ENCODE measurements at regions not wholly inside any gene's neighbourhood (a gene's known extent, or its start where the extent isn't known, plus 50 kb on each side); places are given as distances from the start of the nearest gene placed in this dataset.

DNA sequence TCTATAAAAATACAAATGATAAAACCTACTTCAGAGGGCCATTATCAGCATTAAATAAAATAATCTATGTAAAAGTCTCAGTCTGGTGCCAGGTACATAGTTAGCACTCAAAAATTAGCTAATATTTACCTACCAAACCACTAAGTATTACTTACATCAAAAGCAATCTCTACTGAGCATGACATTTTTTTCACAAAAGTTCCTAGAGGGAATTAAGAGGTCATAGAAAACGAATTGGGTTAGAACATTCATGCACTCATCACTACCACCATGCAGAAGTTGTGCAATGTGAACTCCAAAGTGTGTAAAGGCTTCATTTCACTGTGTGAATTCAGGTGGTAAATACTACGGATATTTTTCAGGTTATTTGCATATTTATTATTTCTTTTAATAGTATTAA, 209.5 kb upstream of the FGF13 start:
- peaks cover 19% of the 10 kb centered on the region for H3K4me1 ChIP-seq (replicated peaks; ENCODE audit: insufficient read depth)
- TF ChIP-seq, protein P1, sequence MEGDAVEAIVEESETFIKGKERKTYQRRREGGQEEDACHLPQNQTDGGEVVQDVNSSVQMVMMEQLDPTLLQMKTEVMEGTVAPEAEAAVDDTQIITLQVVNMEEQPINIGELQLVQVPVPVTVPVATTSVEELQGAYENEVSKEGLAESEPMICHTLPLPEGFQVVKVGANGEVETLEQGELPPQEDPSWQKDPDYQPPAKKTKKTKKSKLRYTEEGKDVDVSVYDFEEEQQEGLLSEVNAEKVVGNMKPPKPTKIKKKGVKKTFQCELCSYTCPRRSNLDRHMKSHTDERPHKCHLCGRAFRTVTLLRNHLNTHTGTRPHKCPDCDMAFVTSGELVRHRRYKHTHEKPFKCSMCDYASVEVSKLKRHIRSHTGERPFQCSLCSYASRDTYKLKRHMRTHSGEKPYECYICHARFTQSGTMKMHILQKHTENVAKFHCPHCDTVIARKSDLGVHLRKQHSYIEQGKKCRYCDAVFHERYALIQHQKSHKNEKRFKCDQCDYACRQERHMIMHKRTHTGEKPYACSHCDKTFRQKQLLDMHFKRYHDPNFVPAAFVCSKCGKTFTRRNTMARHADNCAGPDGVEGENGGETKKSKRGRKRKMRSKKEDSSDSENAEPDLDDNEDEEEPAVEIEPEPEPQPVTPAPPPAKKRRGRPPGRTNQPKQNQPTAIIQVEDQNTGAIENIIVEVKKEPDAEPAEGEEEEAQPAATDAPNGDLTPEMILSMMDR (conservative IDR thresholded peaks at IDR 0.05): no peak
- no peak for TF ChIP-seq EZH2 (IDR thresholded peaks at IDR 0.05; ENCODE audit: low read depth)

DNA sequence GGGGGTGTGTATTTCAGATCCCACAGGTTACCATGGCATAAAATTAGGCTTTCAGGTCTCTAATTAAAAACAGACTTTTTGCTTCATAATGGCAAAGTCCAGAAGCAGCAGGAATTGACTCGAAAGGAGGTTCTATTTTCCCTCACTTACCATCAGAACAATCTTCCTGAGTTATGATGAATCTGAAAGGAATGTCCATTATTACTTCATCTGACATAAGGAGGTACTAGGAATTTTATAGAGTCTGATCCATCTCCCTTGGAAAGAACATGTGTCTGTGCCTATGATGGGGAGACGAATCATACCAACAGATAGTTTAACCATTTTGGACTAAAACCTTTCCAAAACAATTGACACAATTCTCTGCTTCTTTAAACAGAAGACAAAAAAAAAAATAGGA, 206.3 kb upstream of the FGF13 start:
- Histone ChIP-seq H2AFZ (no peak overlapping the region), H3F3A (ENCODE audit: insufficient read depth, low read depth) (no peaks in the 10 kb centered on the region), H3K9me3 (ENCODE audit: insufficient read depth, low read depth) (no peaks in the 10 kb centered on the region), H4K20me1 (ENCODE audit: insufficient read depth) (no peaks in the 10 kb centered on the region), H3K27ac (no peak overlapping the region), H3K36me3 (ENCODE audit: low read depth) (no peaks in the 10 kb centered on the region), H3K4me3 (no peak overlapping the region), H3K9me2 (ENCODE audit: insufficient read depth) (no peaks in the 10 kb centered on the region), H3K27me3 (ENCODE audit: insufficient read depth, low read depth) (no peaks in the 10 kb centered on the region), H3K79me2 (ENCODE audit: low read depth) (no peaks in the 10 kb centered on the region), H3K4me2 (no peak overlapping the region), H3K4me1 (replicated peaks; ENCODE audit: insufficient read depth) (peaks cover 8% of the 10 kb centered on the region)
- intact Hi-C loops (cut with micrococcal nuclease; ENCODE audit: unreplicated experiment): no loop called here
- POLR2A ChIA-PET (ENCODE audit: unreplicated experiment): no interaction called here
- no peak for DNase-seq
- BruUV-seq (replicated peaks): no TSS peak
- CTCF ChIA-PET: no interaction called here
- TF ChIP-seq EZH2 (IDR thresholded peaks at IDR 0.05; ENCODE audit: low read depth): no peak
- TF ChIP-seq, protein P1 (conservative IDR thresholded peaks at IDR 0.05): no peak

More for the DNA sequence above, 209.5 kb upstream of the FGF13 start:
- Histone ChIP-seq H3K27ac (no peak overlapping the region), H3K9me3 (ENCODE audit: insufficient read depth, low read depth) (no peaks in the 10 kb centered on the region), H3F3A (ENCODE audit: insufficient read depth, low read depth) (peaks cover 4% of the 10 kb centered on the region; the same call in 1 of the 2 replicates), H3K79me2 (ENCODE audit: low read depth) (no peaks in the 10 kb centered on the region), H3K4me2 (no peak overlapping the region), H3K36me3 (ENCODE audit: low read depth) (no peaks in the 10 kb centered on the region), H2AFZ (no peak overlapping the region), H4K20me1 (ENCODE audit: insufficient read depth) (no peaks in the 10 kb centered on the region), H3K9me2 (ENCODE audit: insufficient read depth) (no peaks in the 10 kb centered on the region), H3K27me3 (ENCODE audit: insufficient read depth, low read depth) (no peaks in the 10 kb centered on the region), H3K4me3 (no peak overlapping the region)
- BruUV-seq (replicated peaks): no TSS peak
- POLR2A ChIA-PET (ENCODE audit: unreplicated experiment): no interaction called here
- CTCF ChIA-PET: no interaction called here
- no peak for DNase-seq
- intact Hi-C loops (cut with micrococcal nuclease; ENCODE audit: unreplicated experiment): no loop called here

DNA sequence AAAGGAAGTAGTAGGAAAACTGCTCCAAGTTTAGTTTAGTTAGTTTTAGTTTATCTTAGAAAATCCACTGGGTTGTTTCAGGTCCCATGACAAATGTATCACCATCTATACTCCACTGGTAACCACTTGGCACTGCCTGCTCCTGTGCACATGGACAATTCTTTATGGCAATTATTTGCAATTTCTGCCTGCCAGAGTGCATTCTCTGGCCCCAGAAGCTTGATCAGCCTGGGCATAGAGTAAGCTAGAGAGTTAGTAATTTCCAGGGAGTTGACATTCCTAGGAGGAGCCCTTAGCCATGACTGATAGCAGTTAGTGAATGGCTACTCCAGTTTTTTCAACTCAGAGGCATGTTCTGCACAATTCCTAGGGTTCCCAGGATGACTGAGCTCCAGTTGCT, 203.2 kb upstream of the FGF13 start:
- H3K9me3 ChIP-seq (ENCODE audit: insufficient read depth, low read depth): no peaks in the 10 kb centered on the region
- H3K9me2 ChIP-seq (ENCODE audit: insufficient read depth): no peaks in the 10 kb centered on the region
- no peak overlapping the region for H3K4me3 ChIP-seq
- CTCF ChIA-PET: no interaction called here
- no peaks in the 10 kb centered on the region for H3K79me2 ChIP-seq (ENCODE audit: low read depth)
- POLR2A ChIA-PET (ENCODE audit: unreplicated experiment): no interaction called here
- H3K36me3 ChIP-seq (ENCODE audit: low read depth): no peaks in the 10 kb centered on the region
- H3K27me3 ChIP-seq (ENCODE audit: insufficient read depth, low read depth): no peaks in the 10 kb centered on the region
- TF ChIP-seq EZH2 (IDR thresholded peaks at IDR 0.05; ENCODE audit: low read depth): no peak
- TF ChIP-seq, protein P1 (conservative IDR thresholded peaks at IDR 0.05): no peak
- intact Hi-C loops (cut with micrococcal nuclease; ENCODE audit: unreplicated experiment): no loop called here
- no peak overlapping the region for H2AFZ ChIP-seq
- H3K4me1 ChIP-seq (replicated peaks; ENCODE audit: insufficient read depth): peaks cover 8% of the 10 kb centered on the region
- no peak overlapping the region for H3K27ac ChIP-seq
- no TSS peak for BruUV-seq (replicated peaks)
- no peaks in the 10 kb centered on the region for H3F3A ChIP-seq (ENCODE audit: insufficient read depth, low read depth)
- DNase-seq: no peak
- H4K20me1 ChIP-seq (ENCODE audit: insufficient read depth): no peaks in the 10 kb centered on the region
- H3K4me2 ChIP-seq: no peak overlapping the region
